ENCODE measurements at regions not wholly inside any gene's neighbourhood (a gene's known extent, or its start where the extent isn't known, plus 50 kb on each side); places are given as distances from the start of the nearest gene placed in this dataset.

DNA sequence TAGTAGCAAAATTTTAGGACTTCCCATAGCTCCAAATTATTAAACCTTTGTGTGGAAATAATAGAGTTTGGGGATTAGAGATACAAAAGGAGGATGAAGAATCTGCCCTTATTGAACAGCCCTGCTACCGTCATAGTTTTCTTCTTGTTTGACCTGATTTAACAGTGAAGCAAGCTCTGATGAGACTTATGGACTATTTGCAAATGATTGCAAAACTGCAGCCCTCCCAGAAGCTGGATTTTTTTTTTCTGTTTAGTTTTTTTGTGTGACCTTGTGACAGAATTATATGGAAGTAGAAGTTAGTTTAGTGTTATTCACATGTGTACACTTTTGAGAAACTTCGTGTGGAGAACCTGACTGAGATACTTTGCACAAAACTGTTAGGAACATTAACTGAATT, 267.8 kb downstream of the KCNRG start:
- POLR2A ChIA-PET: no interaction called here
- 80% methylated on average over 2 of the region's 2 CpGs for WGBS (ENCODE audit: insufficient coverage)

DNA sequence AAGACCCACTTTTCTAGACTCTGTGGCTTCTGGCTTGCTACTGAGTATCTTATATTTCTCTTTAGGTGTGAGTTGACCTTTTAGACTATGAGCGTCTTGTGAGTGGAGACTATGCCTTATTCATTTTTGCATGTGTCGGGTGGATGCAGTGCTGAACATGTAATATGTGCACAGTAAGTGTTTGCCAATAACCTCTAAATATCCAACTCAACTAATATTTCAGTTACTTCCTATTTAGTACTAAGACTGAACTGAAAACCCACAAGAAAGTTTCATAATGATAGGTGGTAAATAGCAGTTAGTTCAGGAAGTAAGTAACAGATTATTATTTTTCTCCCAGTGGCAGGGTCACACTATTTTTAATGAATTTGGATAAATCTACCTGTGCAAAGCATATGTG, 269.3 kb downstream of the KCNRG start:
- Mint-ChIP-seq H3K4me3 (no peak overlapping the region), H3K27ac (no peak overlapping the region), H3K27me3 (no peaks in the 10 kb centered on the region), H3K9me3 (ENCODE audit: insufficient read depth) (peaks cover 3% of the 10 kb centered on the region), H3K4me1 (peaks cover 14% of the 10 kb centered on the region)
- whole genome bisulfite sequencing (ENCODE audit: insufficient coverage): no CpG with 5 or more reads among the region's 2 CpGs
- CTCF ChIA-PET: interaction anchor here (1.2 kb wide), 1 partner anchor 16 kb away, joined by 3 read pairs; no protein-coding TSS in a partner anchor
- POLR2A ChIA-PET: no interaction called here
- H3K9ac ChIP-seq (ENCODE audit: low read length): no peak overlapping the region
- peaks cover 0 to 7% (median 0%) of the 10 kb centered on the region in 3 donors for H3K9me3 ChIP-seq (ENCODE audit: control extremely low read depth in 1 of 3, control insufficient read depth in 2 of 3, insufficient read depth in 1 of 3, low read length in 2 of 3)
- H3K4me2 ChIP-seq (replicated peaks; ENCODE audit: low read depth, low read length, poor library complexity, severe bottlenecking): no peak overlapping the region
- intact Hi-C loops (cut with micrococcal nuclease): no loop called here
- no peak overlapping the region for H3K27ac ChIP-seq (ENCODE audit: low read length in 2 of 2)
- H4K20me1 ChIP-seq (ENCODE audit: control insufficient read depth, insufficient read depth, low read length, poor library complexity, severe bottlenecking): no peaks in the 10 kb centered on the region
- H2AFZ ChIP-seq (ENCODE audit: insufficient read depth, low read depth, low read length, poor library complexity, severe bottlenecking): no peak overlapping the region
- H3K36me3 ChIP-seq (replicated peaks in 1 of 2; ENCODE audit: control extremely low read depth in 1 of 2, control insufficient read depth in 1 of 2, extremely low read depth in 1 of 2, insufficient read depth in 2 of 2, low read length in 1 of 2): no peaks in the 10 kb centered on the region
- H3K4me1 ChIP-seq (ENCODE audit: control insufficient read depth in 2 of 2, insufficient read depth in 2 of 2, low read length in 2 of 2): peaks cover 7 to 9% of the 10 kb centered on the region in 2 donors
- TF ChIP-seq, protein P1, sequence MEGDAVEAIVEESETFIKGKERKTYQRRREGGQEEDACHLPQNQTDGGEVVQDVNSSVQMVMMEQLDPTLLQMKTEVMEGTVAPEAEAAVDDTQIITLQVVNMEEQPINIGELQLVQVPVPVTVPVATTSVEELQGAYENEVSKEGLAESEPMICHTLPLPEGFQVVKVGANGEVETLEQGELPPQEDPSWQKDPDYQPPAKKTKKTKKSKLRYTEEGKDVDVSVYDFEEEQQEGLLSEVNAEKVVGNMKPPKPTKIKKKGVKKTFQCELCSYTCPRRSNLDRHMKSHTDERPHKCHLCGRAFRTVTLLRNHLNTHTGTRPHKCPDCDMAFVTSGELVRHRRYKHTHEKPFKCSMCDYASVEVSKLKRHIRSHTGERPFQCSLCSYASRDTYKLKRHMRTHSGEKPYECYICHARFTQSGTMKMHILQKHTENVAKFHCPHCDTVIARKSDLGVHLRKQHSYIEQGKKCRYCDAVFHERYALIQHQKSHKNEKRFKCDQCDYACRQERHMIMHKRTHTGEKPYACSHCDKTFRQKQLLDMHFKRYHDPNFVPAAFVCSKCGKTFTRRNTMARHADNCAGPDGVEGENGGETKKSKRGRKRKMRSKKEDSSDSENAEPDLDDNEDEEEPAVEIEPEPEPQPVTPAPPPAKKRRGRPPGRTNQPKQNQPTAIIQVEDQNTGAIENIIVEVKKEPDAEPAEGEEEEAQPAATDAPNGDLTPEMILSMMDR (IDR thresholded peaks at IDR 0.05): no peak
- TF ChIP-seq EZH2 (IDR thresholded peaks at IDR 0.05; ENCODE audit: borderline replicate concordance, insufficient read depth, low read depth, low read length, poor library complexity, severe bottlenecking): no peak
- ATAC-seq (ENCODE audit: low read depth) (no peak), DNase-seq (peak; percentile 10)
- no peaks in the 10 kb centered on the region for H3K27me3 ChIP-seq (replicated peaks in 1 of 4; ENCODE audit: control extremely low read depth in 1 of 4, control insufficient read depth in 3 of 4, insufficient read depth in 4 of 4, low read length in 3 of 4)
- H3K4me3 ChIP-seq (ENCODE audit: control extremely low read depth in 1 of 5, extremely low read depth in 1 of 5, insufficient read depth in 1 of 5, low read depth in 2 of 5, low read length in 4 of 5): no peak overlapping the region
- H3K79me2 ChIP-seq (ENCODE audit: control insufficient read depth, insufficient read depth, low read length): no peaks in the 10 kb centered on the region

More for the DNA sequence above, 267.8 kb downstream of the KCNRG start:
- no peak overlapping the region for H3K27ac ChIP-seq (ENCODE audit: low read length in 2 of 2)
- no peak overlapping the region for H3K4me2 ChIP-seq (replicated peaks; ENCODE audit: low read depth, low read length, poor library complexity, severe bottlenecking)
- no peak for TF ChIP-seq EZH2 (IDR thresholded peaks at IDR 0.05; ENCODE audit: borderline replicate concordance, insufficient read depth, low read depth, low read length, poor library complexity, severe bottlenecking)
- TF ChIP-seq, protein P1 (IDR thresholded peaks at IDR 0.05): no peak
- H3K4me1 ChIP-seq (ENCODE audit: control insufficient read depth in 2 of 2, insufficient read depth in 2 of 2, low read length in 2 of 2): peaks cover 7 to 9% of the 10 kb centered on the region in 2 donors
- Mint-ChIP-seq H3K4me1 (peaks cover 14% of the 10 kb centered on the region), H3K9me3 (ENCODE audit: insufficient read depth) (peaks cover 3% of the 10 kb centered on the region), H3K4me3 (no peak overlapping the region), H3K27me3 (no peaks in the 10 kb centered on the region), H3K27ac (no peak overlapping the region)
- peaks cover 0 to 4% (median 0%) of the 10 kb centered on the region in 3 donors for H3K9me3 ChIP-seq (ENCODE audit: control extremely low read depth in 1 of 3, control insufficient read depth in 2 of 3, insufficient read depth in 1 of 3, low read length in 2 of 3)
- CTCF ChIA-PET: no interaction called here
- H3K4me3 ChIP-seq (ENCODE audit: control extremely low read depth in 1 of 5, extremely low read depth in 1 of 5, insufficient read depth in 1 of 5, low read depth in 2 of 5, low read length in 4 of 5): no peak overlapping the region
- intact Hi-C loops (cut with micrococcal nuclease): no loop called here
- no peaks in the 10 kb centered on the region for H3K27me3 ChIP-seq (replicated peaks in 1 of 4; ENCODE audit: control extremely low read depth in 1 of 4, control insufficient read depth in 3 of 4, insufficient read depth in 4 of 4, low read length in 3 of 4)
- no peaks in the 10 kb centered on the region for H3K36me3 ChIP-seq (replicated peaks in 1 of 2; ENCODE audit: control extremely low read depth in 1 of 2, control insufficient read depth in 1 of 2, extremely low read depth in 1 of 2, insufficient read depth in 2 of 2, low read length in 1 of 2)
- H4K20me1 ChIP-seq (ENCODE audit: control insufficient read depth, insufficient read depth, low read length, poor library complexity, severe bottlenecking): no peaks in the 10 kb centered on the region
- H3K79me2 ChIP-seq (ENCODE audit: control insufficient read depth, insufficient read depth, low read length): no peaks in the 10 kb centered on the region
- H2AFZ ChIP-seq (ENCODE audit: insufficient read depth, low read depth, low read length, poor library complexity, severe bottlenecking): no peak overlapping the region
- H3K9ac ChIP-seq (ENCODE audit: low read length): no peak overlapping the region
- DNase-seq (no peak), ATAC-seq (ENCODE audit: low read depth) (no peak)
